Thyroid gland (tissue), 4 donors: ENCODE measurements at regions not wholly inside any gene's neighbourhood (a gene's known extent, or its start where the extent isn't known, plus 50 kb on each side); places are given as distances from the start of the nearest gene placed in this dataset.

Experiments used
- DNase-seq, 2 donors: peaks; one replicate each; pipeline ENCODE4 v3.0.0-alpha.2; 2019
- H3K27ac ChIP-seq, 3 donors: fragments of 200-600 bp; sonication (generic); 1 replicate in 2 of 3; 2 replicates in 1 of 3; pipeline ENCODE4 v1.5.1; 2016 to 2019; ENCODE audit warnings: mild to moderate bottlenecking in 1 of 3, moderate library complexity in 1 of 3
- H3K27me3 ChIP-seq: fragments of 200-600 bp; sonication (generic); one replicate; pipeline ENCODE4 v1.5.1; 2019
- H3K36me3 ChIP-seq, 2 donors: fragments of 200-600 bp; sonication (generic); one replicate each; pipeline ENCODE4 v1.5.1; 2016 to 2019
- H3K4me1 ChIP-seq, 2 donors: fragments of 200-600 bp; sonication (generic); one replicate each; pipeline ENCODE4 v1.5.1; 2017 to 2019
- H3K4me3 ChIP-seq, 3 donors: fragments of 200-600 bp; sonication (generic); replicated peaks in 1 of 3; 1 replicate in 2 of 3; 2 replicates in 1 of 3; pipeline ENCODE4 v1.5.1; 2016; ENCODE audit warnings: mild to moderate bottlenecking in 1 of 3
- H3K9me3 ChIP-seq: fragments of 200-600 bp; sonication (generic); one replicate; pipeline ENCODE4 v1.5.1; 2017
- POLR2A ChIP-seq, 2 donors: fragments of 450-650 bp; IDR thresholded peaks; one replicate each; pipeline ENCODE4 v1.6.1; 2017; ENCODE audit warnings: antibody characterized with exemption in 2 of 2, mild to moderate bottlenecking in 2 of 2, moderate library complexity in 1 of 2
- WGBS, 2 donors: methylation state at CpG; one replicate each; pipeline ENCODE4 v1.1.5; 2017; 5-methylcytosine and 5-hydroxymethylcytosine counted together
- intact Hi-C: fragments of 100-400 bp; cut with DNase I; formaldehyde crosslinking; loops from one replicate; pipeline ENCODE4 v1.15.1; 2023
- TF ChIP-seq, protein P1 (sequence below), 6 experiments: fragments of 200-600 bp in 3 of 6; fragments of 450-650 bp in 3 of 6; sonication (generic) in 3 of 6; IDR thresholded peaks; one replicate each; pipeline ENCODE4 v1.5.1; 2016 to 2019; ENCODE audit warnings: antibody characterized with exemption in 6 of 6, mild to moderate bottlenecking in 2 of 6, inconsistent platforms in 1 of 6, moderate library complexity in 1 of 6

GRCh38 chr6:163754866-163755265, 340.3 kb downstream of the QKI start:
- H3K36me3 ChIP-seq: no peaks in the 10 kb centered on the region
- H3K27me3 ChIP-seq: no peaks in the 10 kb centered on the region
- H3K27ac ChIP-seq: no peak overlapping the region
- intact Hi-C loops: no loop called here
- no peak for DNase-seq
- H3K9me3 ChIP-seq: no peaks in the 10 kb centered on the region
- H3K4me3 ChIP-seq: no peak overlapping the region
- no peaks in the 10 kb centered on the region for H3K4me1 ChIP-seq
- TF ChIP-seq, protein P1, sequence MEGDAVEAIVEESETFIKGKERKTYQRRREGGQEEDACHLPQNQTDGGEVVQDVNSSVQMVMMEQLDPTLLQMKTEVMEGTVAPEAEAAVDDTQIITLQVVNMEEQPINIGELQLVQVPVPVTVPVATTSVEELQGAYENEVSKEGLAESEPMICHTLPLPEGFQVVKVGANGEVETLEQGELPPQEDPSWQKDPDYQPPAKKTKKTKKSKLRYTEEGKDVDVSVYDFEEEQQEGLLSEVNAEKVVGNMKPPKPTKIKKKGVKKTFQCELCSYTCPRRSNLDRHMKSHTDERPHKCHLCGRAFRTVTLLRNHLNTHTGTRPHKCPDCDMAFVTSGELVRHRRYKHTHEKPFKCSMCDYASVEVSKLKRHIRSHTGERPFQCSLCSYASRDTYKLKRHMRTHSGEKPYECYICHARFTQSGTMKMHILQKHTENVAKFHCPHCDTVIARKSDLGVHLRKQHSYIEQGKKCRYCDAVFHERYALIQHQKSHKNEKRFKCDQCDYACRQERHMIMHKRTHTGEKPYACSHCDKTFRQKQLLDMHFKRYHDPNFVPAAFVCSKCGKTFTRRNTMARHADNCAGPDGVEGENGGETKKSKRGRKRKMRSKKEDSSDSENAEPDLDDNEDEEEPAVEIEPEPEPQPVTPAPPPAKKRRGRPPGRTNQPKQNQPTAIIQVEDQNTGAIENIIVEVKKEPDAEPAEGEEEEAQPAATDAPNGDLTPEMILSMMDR (IDR thresholded peaks at IDR 0.05): no peak
- no peak for TF ChIP-seq POLR2A (IDR thresholded peaks at IDR 0.05)
- WGBS, 2 donors: 74 to 82% methylated on average over 5 of the region's 5 CpGs

GRCh38 chr6:163753430-163753829, 338.9 kb downstream of the QKI start:
- Histone ChIP-seq H3K4me1 (no peaks in the 10 kb centered on the region), H3K36me3 (no peaks in the 10 kb centered on the region), H3K27ac (no peak overlapping the region), H3K27me3 (no peaks in the 10 kb centered on the region), H3K4me3 (no peak overlapping the region), H3K9me3 (no peaks in the 10 kb centered on the region)
- DNase-seq: no peak
- intact Hi-C loops: no loop called here
- TF ChIP-seq, protein P1 (IDR thresholded peaks at IDR 0.05): no peak
- TF ChIP-seq POLR2A (IDR thresholded peaks at IDR 0.05): no peak
- 92 to 100% methylated on average over 2 of the region's 2 CpGs for WGBS, 2 donors

GRCh38 chr6:163752446-163752845, 337.9 kb downstream of the QKI start:
- WGBS, 2 donors: 92 to 94% methylated on average over 13 of the region's 13 CpGs
- no peak overlapping the region for H3K27ac ChIP-seq
- no peak overlapping the region for H3K4me3 ChIP-seq
- TF ChIP-seq, protein P1 (IDR thresholded peaks at IDR 0.05): no peak
- no peak for TF ChIP-seq POLR2A (IDR thresholded peaks at IDR 0.05)
- H3K4me1 ChIP-seq: no peaks in the 10 kb centered on the region
- no peaks in the 10 kb centered on the region for H3K9me3 ChIP-seq
- intact Hi-C loops: no loop called here
- no peaks in the 10 kb centered on the region for H3K27me3 ChIP-seq
- no peak for DNase-seq
- H3K36me3 ChIP-seq: no peaks in the 10 kb centered on the region

GRCh38 chr6:163751032-163751525, 336.6 kb downstream of the QKI start:
- intact Hi-C loops: no loop called here
- no peak for DNase-seq
- no peak for TF ChIP-seq POLR2A (IDR thresholded peaks at IDR 0.05)
- TF ChIP-seq, protein P1 (IDR thresholded peaks at IDR 0.05): no peak
- Histone ChIP-seq H3K4me1 (no peaks in the 10 kb centered on the region), H3K36me3 (no peaks in the 10 kb centered on the region), H3K9me3 (no peaks in the 10 kb centered on the region), H3K27ac (no peak overlapping the region), H3K27me3 (no peaks in the 10 kb centered on the region), H3K4me3 (no peak overlapping the region)
- WGBS, 2 donors: 63 to 65% methylated on average over 18 of the region's 18 CpGs

DNA sequence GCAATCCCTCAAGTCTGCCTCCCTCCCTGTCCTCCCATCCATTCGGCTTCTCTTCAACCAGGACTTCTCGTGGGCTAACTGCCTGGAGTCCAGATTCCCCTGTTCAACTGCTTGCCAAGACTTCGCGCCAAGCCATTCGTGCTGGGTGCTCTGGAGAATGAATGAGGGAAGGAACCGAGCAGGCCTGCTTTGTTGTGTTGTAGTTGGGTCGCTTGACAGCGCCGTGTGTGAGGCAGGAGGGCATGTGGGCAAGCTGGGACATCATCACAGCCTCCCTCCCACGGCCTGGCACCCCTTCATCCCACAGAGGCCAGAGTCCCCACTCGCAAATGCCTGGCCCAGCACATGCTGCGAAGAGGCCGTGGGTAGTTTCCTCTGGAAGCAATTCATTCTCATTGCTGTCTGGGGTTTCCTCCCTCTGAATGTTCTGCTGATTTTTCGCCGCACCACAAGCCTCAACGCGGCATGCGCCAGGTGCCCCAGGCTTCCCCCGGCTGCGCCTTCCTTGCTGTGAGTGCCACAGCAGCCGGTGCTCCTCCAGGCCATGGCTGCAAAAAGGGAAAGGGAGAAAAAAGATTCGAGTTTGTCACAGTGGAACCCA, 336.0 kb downstream of the QKI start:
- intact Hi-C loops: no loop called here
- 81 to 85% methylated on average over 21 to 22 of the region's 22 CpGs for WGBS, 2 donors

More for the DNA sequence above, 336.0 kb downstream of the QKI start:
- Histone ChIP-seq H3K4me1 (no peaks in the 10 kb centered on the region), H3K27ac (no peak overlapping the region), H3K9me3 (no peaks in the 10 kb centered on the region), H3K4me3 (no peak overlapping the region), H3K27me3 (no peaks in the 10 kb centered on the region), H3K36me3 (no peaks in the 10 kb centered on the region)
- TF ChIP-seq, protein P1 (IDR thresholded peaks at IDR 0.05): no peak
- TF ChIP-seq POLR2A (IDR thresholded peaks at IDR 0.05): no peak
- no peak for DNase-seq
